Epithelial cell of proximal tubule (primary cell): ENCODE measurements at regions not wholly inside any gene's neighbourhood (a gene's known extent, or its start where the extent isn't known, plus 50 kb on each side); places are given as distances from the start of the nearest gene placed in this dataset.
"Not testable (repeated sequence)": the region's sequence is repeated elsewhere in the genome, so short reads cannot be mapped to it uniquely, and the experiment has no call there.

Source experiments
- DNase-seq: peaks from one replicate; pipeline ENCODE4 v3.0.0-alpha.2; 2011; ENCODE audit warnings: low read depth
- H3K4me3 ChIP-seq: 2 replicates; pipeline ENCODE4 v1.5.1; 2011; ENCODE audit warnings: low read depth, mild to moderate bottlenecking, low read length
- TF ChIP-seq, protein P1 (sequence below): conservative IDR thresholded peaks from 2 replicates; pipeline ENCODE4 v1.5.1; 2012; ENCODE audit warnings: low read depth, mild to moderate bottlenecking, low read length

- no peak for DNase-seq
- H3K4me3 ChIP-seq, result no peak overlapping the region
- TF ChIP-seq, protein P1, sequence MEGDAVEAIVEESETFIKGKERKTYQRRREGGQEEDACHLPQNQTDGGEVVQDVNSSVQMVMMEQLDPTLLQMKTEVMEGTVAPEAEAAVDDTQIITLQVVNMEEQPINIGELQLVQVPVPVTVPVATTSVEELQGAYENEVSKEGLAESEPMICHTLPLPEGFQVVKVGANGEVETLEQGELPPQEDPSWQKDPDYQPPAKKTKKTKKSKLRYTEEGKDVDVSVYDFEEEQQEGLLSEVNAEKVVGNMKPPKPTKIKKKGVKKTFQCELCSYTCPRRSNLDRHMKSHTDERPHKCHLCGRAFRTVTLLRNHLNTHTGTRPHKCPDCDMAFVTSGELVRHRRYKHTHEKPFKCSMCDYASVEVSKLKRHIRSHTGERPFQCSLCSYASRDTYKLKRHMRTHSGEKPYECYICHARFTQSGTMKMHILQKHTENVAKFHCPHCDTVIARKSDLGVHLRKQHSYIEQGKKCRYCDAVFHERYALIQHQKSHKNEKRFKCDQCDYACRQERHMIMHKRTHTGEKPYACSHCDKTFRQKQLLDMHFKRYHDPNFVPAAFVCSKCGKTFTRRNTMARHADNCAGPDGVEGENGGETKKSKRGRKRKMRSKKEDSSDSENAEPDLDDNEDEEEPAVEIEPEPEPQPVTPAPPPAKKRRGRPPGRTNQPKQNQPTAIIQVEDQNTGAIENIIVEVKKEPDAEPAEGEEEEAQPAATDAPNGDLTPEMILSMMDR, result no peak
Measured at GRCh38 chr10:29866356-29866755, 193.0 kb downstream of the JCAD start.

GRCh38 chr10:29865700-29866355 lies 193.6 kb downstream of the JCAD start:
- H3K4me3 ChIP-seq, result no peak overlapping the region
- no peak for DNase-seq
- TF ChIP-seq, protein P1, result no peak

DNA sequence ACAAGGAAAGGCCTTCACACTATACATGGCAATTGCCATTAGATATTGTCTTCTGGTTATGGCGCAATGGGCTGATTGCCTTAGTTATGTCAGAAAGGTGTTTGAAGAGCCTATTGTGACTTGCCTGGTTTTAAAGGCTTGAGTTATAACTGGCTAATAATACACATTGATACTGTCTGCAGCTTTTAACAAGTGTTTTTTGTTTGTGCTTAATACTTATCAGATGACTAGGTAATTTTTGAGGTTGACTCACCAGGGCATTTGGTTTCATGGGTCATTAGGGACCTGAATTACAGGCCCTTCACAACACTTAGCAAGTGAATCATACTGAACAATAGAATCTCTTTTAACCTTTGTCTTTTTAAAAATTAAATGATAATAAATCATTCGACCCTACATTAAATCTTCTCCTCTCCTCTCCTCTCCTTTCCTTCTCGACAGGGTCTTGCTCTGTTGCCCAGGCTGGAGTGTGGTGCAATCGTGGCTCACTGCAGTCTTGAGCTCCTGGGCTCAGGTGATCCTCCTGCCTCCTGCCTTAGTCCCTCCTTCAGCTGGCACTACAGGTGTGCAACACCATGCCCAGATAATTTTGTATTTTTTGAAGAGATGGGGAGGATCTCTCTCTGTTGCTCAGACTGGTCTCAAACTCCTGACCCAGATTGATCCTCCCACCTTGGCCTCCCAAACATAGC lies 196.3 kb downstream of the JCAD start:
- TF ChIP-seq, protein P1, result no peak
- peak; percentile 96 for DNase-seq
- no peak overlapping the region for H3K4me3 ChIP-seq

GRCh38 chr10:29861811-29862505 lies 197.4 kb downstream of the JCAD start:
- DNase-seq, result peak; percentile 74
- no peak overlapping the region for H3K4me3 ChIP-seq
- TF ChIP-seq, protein P1, result no peak

- not testable (repeated sequence) for H3K4me3 ChIP-seq
Measured at GRCh38 chr10:29861231-29861630, 198.2 kb downstream of the JCAD start.

DNA sequence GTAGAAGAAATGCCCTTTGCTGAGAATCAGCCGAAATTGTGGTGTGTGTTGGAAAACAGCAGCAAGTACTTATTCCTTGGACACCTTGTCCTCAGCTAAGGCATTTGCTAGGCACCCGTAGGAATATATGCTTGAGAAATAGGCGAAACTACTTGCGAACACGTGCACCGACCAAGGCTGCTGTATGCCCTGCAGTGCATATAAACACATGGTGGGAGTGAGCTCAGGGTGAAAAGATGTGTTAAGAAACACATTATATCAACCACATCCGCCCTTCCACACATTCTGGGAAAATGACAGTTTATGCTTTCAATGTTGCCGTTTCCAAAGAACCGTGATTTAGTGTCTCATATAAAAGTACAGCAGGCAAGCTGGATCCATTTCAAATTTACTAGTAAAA lies 199.2 kb downstream of the JCAD start:
- TF ChIP-seq, protein P1, result no peak
- DNase-seq, result no peak
- no peak overlapping the region for H3K4me3 ChIP-seq

More at GRCh38 chr10:29861231-29861630, 198.2 kb downstream of the JCAD start:
- DNase-seq, result not testable (repeated sequence)

- no peak overlapping the region for H3K4me3 ChIP-seq
- TF ChIP-seq, protein P1, result no peak
- no peak for DNase-seq
Measured at GRCh38 chr10:29859521-29860130, 199.8 kb downstream of the JCAD start.
